ENCODE measurements at regions not wholly inside any gene's neighbourhood (a gene's known extent, or its start where the extent isn't known, plus 50 kb on each side); places are given as distances from the start of the nearest gene placed in this dataset.

- H3K36me3 ChIP-seq (ENCODE audit: insufficient read depth, low read length) = no peaks in the 10 kb centered on the region
- no peaks in the 10 kb centered on the region for H3K4me1 ChIP-seq (ENCODE audit: insufficient read depth, low read length)
- no peaks in the 10 kb centered on the region for H3K9me3 ChIP-seq (ENCODE audit: control insufficient read depth, insufficient read depth, low read length)
- H3K9ac ChIP-seq (ENCODE audit: low read depth, low read length) = no peak overlapping the region
Observed at GRCh38 chr17:79680318-79680695, 50.4 kb upstream of the ENPP7 start.

GRCh38 chr17:79679631-79680317, 51.0 kb upstream of the ENPP7 start:
- Histone ChIP-seq H3K36me3 (ENCODE audit: insufficient read depth, low read length) (no peaks in the 10 kb centered on the region), H3K9me3 (ENCODE audit: control insufficient read depth, insufficient read depth, low read length) (no peaks in the 10 kb centered on the region), H3K9ac (ENCODE audit: low read depth, low read length) (no peak overlapping the region), H3K4me1 (ENCODE audit: insufficient read depth, low read length) (no peaks in the 10 kb centered on the region)

GRCh38 chr17:79678736-79679255, 51.9 kb upstream of the ENPP7 start:
- H3K36me3 ChIP-seq (ENCODE audit: insufficient read depth, low read length) = no peaks in the 10 kb centered on the region
- no peaks in the 10 kb centered on the region for H3K9me3 ChIP-seq (ENCODE audit: control insufficient read depth, insufficient read depth, low read length)
- H3K4me1 ChIP-seq (ENCODE audit: insufficient read depth, low read length) = no peaks in the 10 kb centered on the region
- H3K9ac ChIP-seq (ENCODE audit: low read depth, low read length) = no peak overlapping the region

- Histone ChIP-seq H3K36me3 (ENCODE audit: insufficient read depth, low read length) (no peaks in the 10 kb centered on the region), H3K4me1 (ENCODE audit: insufficient read depth, low read length) (no peaks in the 10 kb centered on the region), H3K9ac (ENCODE audit: low read depth, low read length) (no peak overlapping the region), H3K9me3 (ENCODE audit: control insufficient read depth, insufficient read depth, low read length) (0 out of 2 replicates have a peak, but pooled peaks cover 4% of the 10 kb centered on the region)
Observed at GRCh38 chr17:79678091-79678735, 52.5 kb upstream of the ENPP7 start.

GRCh38 chr17:79677646-79678045, 53.1 kb upstream of the ENPP7 start:
- Histone ChIP-seq H3K36me3 (ENCODE audit: insufficient read depth, low read length) (no peaks in the 10 kb centered on the region), H3K9ac (ENCODE audit: low read depth, low read length) (no peak overlapping the region), H3K9me3 (ENCODE audit: control insufficient read depth, insufficient read depth, low read length) (0 out of 2 replicates have a peak, but pooled peaks cover 4% of the 10 kb centered on the region)

GRCh38 chr17:79676796-79677195, 53.9 kb upstream of the ENPP7 start:
- H3K4me1 ChIP-seq (ENCODE audit: insufficient read depth, low read length) = no peaks in the 10 kb centered on the region
- 0 out of 2 replicates have a peak, but pooled peaks cover 4% of the 10 kb centered on the region for H3K9me3 ChIP-seq (ENCODE audit: control insufficient read depth, insufficient read depth, low read length)
- H3K36me3 ChIP-seq (ENCODE audit: insufficient read depth, low read length) = no peaks in the 10 kb centered on the region
- no peak overlapping the region for H3K9ac ChIP-seq (ENCODE audit: low read depth, low read length)

More at GRCh38 chr17:79677646-79678045, 53.1 kb upstream of the ENPP7 start:
- H3K4me1 ChIP-seq (ENCODE audit: insufficient read depth, low read length) = no peaks in the 10 kb centered on the region

GRCh38 chr17:79675413-79675725, 55.4 kb upstream of the ENPP7 start:
- H3K9ac ChIP-seq (ENCODE audit: low read depth, low read length) = no peak overlapping the region
- no peaks in the 10 kb centered on the region for H3K36me3 ChIP-seq (ENCODE audit: insufficient read depth, low read length)
- 0 out of 2 replicates have a peak, but pooled peaks cover 4% of the 10 kb centered on the region for H3K9me3 ChIP-seq (ENCODE audit: control insufficient read depth, insufficient read depth, low read length)

GRCh38 chr17:79674506-79675412, 56.0 kb upstream of the ENPP7 start:
- Histone ChIP-seq H3K4me1 (ENCODE audit: insufficient read depth, low read length) (no peaks in the 10 kb centered on the region), H3K9me3 (ENCODE audit: control insufficient read depth, insufficient read depth, low read length) (0 out of 2 replicates have a peak, but pooled peaks cover 4% of the 10 kb centered on the region), H3K9ac (ENCODE audit: low read depth, low read length) (no peak overlapping the region), H3K36me3 (ENCODE audit: insufficient read depth, low read length) (no peaks in the 10 kb centered on the region)

More at GRCh38 chr17:79675413-79675725, 55.4 kb upstream of the ENPP7 start:
- H3K4me1 ChIP-seq (ENCODE audit: insufficient read depth, low read length) = no peaks in the 10 kb centered on the region

GRCh38 chr17:79673517-79673916, 57.2 kb upstream of the ENPP7 start:
- Histone ChIP-seq H3K4me1 (ENCODE audit: insufficient read depth, low read length) (no peaks in the 10 kb centered on the region), H3K9ac (ENCODE audit: low read depth, low read length) (no peak overlapping the region), H3K9me3 (ENCODE audit: control insufficient read depth, insufficient read depth, low read length) (0 out of 2 replicates have a peak, but pooled peaks cover 4% of the 10 kb centered on the region), H3K36me3 (ENCODE audit: insufficient read depth, low read length) (no peaks in the 10 kb centered on the region)

- H3K9ac ChIP-seq (ENCODE audit: low read depth, low read length) = no peak overlapping the region
- H3K4me1 ChIP-seq (ENCODE audit: insufficient read depth, low read length) = no peaks in the 10 kb centered on the region
- no peaks in the 10 kb centered on the region for H3K36me3 ChIP-seq (ENCODE audit: insufficient read depth, low read length)
- 0 out of 2 replicates have a peak, but pooled peaks cover 4% of the 10 kb centered on the region for H3K9me3 ChIP-seq (ENCODE audit: control insufficient read depth, insufficient read depth, low read length)
Observed at GRCh38 chr17:79672496-79672895, 58.2 kb upstream of the ENPP7 start.

GRCh38 chr17:79671085-79671694, 59.6 kb upstream of the ENPP7 start:
- Histone ChIP-seq H3K36me3 (ENCODE audit: insufficient read depth, low read length) (no peaks in the 10 kb centered on the region), H3K4me1 (ENCODE audit: insufficient read depth, low read length) (no peaks in the 10 kb centered on the region), H3K9ac (ENCODE audit: low read depth, low read length) (no peak overlapping the region), H3K9me3 (ENCODE audit: control insufficient read depth, insufficient read depth, low read length) (0 out of 2 replicates have a peak, but pooled peaks cover 4% of the 10 kb centered on the region)

- no peaks in the 10 kb centered on the region for H3K36me3 ChIP-seq (ENCODE audit: insufficient read depth, low read length)
- no peak overlapping the region for H3K9ac ChIP-seq (ENCODE audit: low read depth, low read length)
- no peaks in the 10 kb centered on the region for H3K4me1 ChIP-seq (ENCODE audit: insufficient read depth, low read length)
- 0 out of 2 replicates have a peak, but pooled peaks cover 4% of the 10 kb centered on the region for H3K9me3 ChIP-seq (ENCODE audit: control insufficient read depth, insufficient read depth, low read length)
Observed at GRCh38 chr17:79670537-79671084, 59.8 kb upstream of the RBFOX3 start.

- Histone ChIP-seq H3K36me3 (ENCODE audit: insufficient read depth, low read length) (no peaks in the 10 kb centered on the region), H3K9ac (ENCODE audit: low read depth, low read length) (no peak overlapping the region), H3K4me1 (ENCODE audit: insufficient read depth, low read length) (no peaks in the 10 kb centered on the region), H3K9me3 (ENCODE audit: control insufficient read depth, insufficient read depth, low read length) (0 out of 2 replicates have a peak, but pooled peaks cover 4% of the 10 kb centered on the region)
Observed at GRCh38 chr17:79669861-79670260, 59.0 kb upstream of the RBFOX3 start.
